Activated naive CD4-positive, alpha-beta T cell (primary cell): ENCODE measurements at regions not wholly inside any gene's neighbourhood (a gene's known extent, or its start where the extent isn't known, plus 50 kb on each side); places are given as distances from the start of the nearest gene placed in this dataset.

ENCODE experiments used
- DNase-seq, 4 experiments: peaks; one replicate each; lab custom pipeline; 2025; lab: John Stamatoyannopoulos, UW

DNA sequence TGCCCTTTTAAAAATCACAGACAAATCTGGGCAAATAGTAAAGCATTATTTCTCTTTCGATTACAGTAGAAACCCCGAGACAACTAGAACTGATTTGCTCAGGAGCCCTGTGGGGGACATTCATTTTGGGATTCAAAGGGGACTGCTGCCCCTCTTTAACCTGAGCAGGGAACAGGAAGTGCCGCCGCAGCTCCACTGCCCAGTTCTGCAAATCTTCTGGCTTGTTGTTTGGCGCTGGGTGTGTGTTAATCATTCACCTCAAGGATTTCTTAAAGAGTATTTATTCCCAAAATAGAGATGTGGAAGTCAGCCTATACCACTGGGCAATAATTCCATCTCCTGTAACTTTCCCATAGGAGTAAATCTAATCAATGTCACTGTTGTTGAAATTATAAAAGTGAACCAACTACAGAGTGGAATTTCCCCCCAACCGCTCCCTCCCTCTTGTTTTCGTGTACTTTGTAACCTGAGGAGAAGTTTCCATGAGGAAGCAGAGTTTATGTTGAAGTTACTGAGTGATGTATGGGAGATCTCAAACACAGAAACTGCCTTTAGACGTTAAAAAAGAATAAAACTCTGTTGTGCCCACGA is 515.8 kb downstream of the KLF12 start:
- no peak for DNase-seq

DNA sequence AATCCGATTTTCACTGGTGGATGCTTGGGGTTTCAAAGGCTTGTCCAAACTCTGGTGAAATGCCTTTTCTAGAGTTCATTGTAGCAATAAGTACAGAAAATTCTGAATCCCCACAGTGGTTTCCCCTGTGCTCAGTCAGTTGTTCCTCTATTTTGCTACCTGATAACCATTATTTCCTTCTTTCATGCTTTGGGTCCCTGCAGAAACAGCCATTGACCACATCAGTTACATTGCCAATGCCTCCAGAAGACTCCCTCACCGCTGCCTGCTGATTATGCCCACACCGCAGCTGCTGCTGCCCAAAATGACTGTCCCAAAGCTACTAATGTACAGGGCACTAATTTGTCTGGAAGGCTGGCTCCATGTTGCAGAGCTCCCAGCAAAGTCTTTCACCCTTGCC is 517.3 kb downstream of the KLF12 start:
- DNase-seq, result no peak

DNA sequence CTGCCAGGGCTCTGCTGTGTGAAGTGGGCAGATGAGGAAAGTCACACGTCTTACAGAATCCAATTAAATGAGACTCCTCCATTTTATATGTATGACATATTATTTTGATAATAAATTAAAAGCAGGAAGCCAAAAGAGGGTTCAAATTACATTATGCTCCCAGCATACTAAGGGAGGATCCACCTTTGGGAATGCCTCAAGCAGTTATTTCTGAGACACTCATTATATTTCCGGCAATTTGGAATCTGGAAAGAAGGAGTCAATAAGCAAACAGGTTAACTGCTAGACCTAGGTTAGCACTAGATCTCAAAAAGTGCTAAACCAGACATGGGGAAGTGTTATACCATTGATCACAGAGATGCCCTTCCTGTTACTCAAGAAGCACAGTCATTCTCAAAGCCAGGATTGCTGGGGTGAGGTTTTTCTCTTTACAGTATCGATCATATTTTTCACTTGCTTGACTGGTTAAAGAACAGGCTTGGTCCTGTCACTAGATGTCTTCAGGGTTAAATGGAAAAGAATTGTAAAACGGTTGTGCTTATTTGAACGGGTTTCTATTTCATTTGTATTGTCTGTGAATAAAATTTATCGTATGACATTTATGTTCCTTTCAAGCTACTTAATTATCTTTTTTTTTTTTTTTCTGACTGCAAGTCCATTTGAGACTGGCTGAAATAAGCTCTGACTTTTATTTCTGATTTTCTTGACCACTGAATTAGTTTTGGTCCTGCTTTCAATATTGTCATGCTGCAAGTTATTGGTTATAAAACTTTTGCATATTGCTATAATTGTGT is 523.2 kb downstream of the KLF12 start:
- DNase-seq, result no peak

DNA sequence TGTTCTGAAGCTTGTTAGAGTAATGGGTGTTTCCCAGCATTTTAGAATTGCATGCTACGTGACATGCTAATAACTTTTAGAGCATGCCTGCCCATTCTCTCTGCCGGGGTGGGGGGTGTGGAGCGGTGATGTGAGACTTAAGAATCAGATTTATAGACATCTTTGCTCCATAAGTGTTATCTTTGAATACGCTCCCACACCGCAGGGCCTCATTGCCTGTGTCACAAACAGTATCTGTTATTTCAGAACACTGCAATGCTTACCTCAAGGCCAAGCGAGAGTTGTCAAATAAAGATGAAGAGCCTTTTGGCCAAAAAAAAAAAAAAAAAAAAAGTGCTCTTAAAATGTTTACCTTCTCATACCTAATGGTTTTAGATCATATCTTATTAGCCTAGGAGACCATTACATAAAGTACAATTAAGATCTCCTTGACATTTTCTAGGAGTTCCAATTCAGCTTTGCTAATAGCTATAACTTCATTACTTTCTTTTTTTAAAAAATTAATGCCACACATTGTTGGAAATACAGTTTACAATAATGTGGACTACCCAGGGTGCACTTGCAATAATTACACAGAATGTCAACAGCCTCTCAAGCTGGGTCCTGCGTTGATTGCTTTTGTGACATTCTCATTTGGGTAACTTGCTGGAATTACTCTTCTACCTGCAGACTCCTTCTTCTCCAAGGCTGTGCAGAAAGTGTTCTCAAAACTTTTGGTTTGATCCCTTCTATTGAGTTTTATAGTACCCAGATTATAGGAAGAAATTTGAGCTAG is 525.3 kb downstream of the KLF12 start:
- DNase-seq, result no peak

DNA sequence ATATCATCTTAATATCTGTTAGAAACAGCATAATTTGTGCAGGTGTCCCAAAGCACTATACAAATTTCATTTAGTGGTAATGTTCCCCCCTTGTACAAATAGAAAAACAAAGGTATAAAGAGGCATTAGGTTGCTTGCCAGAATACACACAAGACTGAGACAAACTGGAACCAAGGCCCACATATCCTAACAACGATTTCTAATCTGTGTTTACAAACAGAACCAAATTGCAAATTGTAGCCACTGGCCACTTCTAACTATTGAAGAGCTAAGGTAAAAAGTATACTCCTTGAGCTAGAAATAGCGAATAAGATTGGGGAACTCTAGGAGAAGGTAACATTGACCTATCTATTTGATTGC is 526.1 kb downstream of the KLF12 start:
- no peak for DNase-seq

DNA sequence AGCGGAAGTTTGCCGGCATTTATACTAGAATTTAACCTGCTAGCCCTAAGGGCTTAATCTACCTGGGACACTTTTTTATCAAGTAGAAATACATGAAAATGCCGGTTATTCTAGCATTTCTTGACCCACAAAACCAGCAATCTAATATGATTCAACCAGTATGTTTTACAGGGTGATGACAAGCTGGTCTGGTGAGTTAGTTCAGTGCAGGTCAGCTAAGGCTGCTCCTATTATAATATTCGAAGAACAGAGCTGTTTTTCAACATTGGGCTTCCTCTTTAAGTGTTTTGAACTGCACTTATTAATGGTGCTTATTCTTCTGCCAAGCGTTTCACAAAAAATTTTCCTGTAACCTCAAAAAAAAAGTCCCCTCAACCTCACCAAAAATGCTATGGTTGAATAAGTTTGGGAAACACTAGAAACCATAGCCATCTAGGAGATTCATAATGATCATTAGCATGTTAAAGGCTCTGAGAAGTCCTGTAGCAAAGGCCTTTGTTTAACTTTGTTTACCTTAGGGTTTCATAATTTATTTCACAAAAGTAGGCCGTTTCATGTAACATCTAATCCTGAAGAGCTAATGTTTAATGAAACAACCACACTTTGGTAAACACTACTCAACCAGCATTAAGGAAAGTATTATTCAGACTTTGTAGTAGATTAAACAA is 526.6 kb downstream of the KLF12 start:
- DNase-seq, result no peak

DNA sequence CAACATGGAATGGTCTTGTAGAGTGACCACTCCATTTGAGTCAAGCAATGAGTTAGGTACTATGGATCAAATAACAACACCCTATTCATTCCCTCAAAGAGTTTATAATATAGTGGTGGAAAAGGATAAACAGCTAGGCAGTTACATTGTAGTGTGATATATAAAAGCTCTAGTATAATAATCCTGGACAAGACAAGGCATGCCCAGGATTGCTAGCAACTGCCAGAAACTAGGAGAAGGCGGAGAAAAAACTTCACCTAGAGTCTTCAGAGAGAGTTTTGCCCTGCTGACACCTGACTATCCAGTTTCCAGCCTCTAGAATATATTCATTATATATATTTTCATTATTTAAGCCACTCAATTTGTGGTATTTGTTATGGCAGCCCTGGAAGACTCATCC is 530.6 kb downstream of the KLF12 start:
- DNase-seq, result no peak

DNA sequence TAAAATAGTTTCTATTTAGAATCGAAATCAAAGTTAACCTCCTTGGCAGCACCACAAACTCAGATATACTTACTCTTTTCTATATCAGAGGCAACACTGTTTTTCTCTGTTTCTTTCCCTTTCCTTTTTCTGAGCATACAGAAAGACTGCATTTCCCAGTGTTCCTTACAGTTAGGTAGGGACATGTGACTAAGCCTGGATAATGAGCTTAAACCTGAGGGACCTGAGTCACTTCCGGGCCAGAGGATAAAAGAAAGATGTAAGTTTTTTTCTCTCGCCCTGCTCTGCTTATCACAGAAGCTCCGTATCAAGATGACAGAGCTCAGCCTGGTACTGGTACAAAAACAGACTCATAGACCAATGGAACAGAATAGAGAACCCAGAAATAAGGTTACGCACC is 531.9 kb downstream of the KLF12 start:
- no peak for DNase-seq

DNA sequence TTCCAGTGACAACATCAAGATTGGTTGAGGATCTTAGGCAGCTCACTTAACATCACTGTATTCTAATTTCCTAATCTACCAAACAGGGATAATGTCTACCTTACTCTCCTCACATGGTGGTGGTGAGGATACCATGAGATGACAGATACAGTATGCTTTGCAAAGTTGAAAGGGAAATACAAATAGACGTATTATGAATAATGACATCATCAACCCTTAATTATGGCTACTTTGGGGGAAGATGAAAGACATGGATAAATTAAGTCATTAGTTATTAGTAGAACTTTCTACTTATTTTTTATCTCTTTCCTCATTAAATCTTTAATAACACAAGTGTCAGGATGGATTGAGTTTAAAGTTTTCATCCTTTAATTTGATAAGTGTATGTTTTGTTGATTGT is 532.5 kb downstream of the KLF12 start:
- no peak for DNase-seq

DNA sequence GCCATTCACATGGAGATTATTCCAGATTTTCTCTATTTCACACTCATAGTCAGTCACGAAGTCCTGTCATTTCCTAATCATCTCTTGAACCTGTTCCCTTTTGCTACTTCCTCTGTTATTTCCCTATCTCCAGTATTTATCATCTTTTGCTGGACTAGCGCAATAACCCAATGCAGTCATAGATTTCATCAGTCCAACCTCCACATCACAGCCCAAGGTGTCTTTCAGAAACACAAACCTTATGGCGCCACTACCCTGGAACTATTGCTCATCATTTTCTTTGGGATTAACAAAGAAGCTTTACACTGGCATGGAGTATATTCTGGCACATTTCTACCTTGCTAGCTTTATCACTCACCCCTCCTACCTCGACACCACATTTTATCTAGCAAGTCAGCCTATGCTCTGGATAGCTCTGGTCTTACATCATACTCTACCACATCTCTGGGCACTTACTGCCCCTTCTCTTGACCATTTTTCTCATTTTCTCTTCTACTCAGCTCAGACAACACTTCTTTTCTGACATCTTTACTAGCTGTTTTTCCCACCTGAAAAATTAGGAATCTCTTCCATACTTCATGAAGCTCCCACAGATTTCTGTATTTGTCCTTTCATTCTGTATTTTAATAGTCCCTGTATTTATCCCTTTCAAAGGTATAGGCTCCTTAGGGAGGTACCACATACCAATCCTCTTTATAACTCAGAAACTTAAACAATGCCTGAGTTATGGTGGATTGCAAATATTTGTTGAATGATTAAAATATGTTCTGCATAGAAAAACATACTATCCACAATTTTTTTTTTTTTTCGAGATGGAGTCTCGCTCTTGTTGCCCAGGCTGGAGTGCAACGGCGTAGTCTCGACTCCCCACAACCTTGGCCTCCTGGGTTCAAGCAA is 534.7 kb downstream of the KLF12 start:
- no peak for DNase-seq

DNA sequence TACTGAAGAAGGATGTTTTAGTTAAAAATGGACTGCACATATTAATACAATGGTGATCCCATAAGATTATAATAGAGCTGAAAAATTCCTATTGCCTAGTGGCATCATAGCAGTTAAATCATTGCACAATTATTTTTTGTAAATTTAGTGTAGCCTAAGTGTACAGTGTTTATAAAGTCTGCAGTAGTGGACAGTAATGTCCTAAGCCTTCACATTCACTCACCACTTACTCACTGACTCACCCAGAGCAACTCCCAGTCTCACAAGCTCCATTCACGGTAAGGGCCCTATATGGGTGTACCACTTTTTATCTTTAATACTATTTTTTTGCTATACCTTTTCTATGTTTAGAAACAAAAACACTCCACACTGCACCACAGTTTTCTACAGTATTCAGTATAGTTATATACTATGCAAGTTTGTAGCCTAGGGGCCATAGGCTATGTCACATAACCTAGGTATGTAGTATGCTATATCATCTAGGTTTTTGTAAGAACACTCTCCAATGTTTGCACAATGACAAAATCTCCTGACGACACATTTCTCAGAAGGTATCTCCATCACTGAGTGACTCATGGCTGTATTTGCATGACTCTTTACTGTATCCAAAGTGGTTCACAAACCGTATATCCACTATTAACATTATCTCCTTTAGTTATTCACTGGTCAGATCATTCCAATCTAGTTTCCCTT is 536.0 kb downstream of the KLF12 start:
- no peak for DNase-seq

DNA sequence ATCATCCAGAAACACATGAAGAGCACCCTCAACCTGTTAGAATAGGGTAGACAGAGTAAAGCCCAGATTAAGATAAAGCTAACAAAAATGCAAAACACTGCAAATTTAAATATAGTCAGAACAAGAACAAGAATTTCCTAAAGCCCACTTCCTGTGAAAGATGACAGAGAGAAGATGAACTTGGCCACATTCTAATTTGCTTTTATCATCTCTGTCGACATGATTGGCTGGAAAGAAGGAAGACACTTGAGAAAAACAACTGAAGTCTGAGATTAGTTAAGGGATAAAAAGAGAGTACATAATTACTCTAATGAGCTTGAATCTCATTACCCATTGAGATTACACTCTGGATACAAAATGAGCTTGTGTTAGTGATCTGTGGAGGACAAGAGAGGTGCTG is 537.6 kb downstream of the KLF5 start:
- DNase-seq, result no peak

DNA sequence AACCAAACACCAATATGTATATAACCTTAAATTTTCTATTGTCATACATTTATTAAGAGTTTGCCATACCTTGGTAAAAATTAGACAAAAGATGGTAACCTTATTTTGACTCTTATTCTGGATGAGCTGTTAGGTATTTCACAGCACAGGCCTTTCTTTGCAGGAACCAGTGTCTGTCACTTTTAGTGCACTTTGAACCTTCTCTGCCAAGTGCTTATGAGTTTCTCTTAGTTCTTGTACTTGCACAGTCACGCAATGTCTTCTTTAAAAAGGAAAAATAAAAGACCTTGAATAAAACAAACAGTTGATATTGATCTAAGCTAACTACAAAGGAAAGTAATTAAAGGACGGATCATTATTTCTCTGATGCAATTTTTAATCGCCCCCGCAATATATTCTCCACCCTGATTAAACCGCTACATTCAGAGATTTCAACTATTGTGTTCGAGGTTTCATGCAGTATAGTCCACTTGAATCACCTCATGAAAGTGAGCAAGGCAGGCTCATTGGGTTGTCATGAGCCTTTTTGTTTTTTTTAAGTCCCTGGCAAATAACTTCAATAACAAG is 534.5 kb downstream of the KLF5 start:
- no peak for DNase-seq

DNA sequence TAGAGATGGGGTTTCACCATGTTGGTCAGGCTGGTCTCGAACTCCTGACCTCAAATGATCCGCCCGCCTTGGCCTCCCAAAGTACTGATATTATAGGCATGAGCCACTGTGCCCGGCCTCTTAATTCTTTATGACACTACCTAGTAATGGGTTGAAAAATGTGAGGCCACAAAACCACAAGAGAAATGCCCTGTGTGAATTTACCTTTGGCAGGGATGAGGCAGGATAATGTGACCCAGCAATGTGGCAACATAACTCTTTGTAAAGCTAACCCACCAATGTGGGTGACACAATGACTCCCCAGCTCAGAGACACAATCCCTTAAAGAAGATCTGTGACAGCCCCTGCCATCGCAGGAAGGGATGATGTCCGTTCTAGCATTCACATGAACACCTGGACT is 533.1 kb downstream of the KLF5 start:
- DNase-seq, result no peak

DNA sequence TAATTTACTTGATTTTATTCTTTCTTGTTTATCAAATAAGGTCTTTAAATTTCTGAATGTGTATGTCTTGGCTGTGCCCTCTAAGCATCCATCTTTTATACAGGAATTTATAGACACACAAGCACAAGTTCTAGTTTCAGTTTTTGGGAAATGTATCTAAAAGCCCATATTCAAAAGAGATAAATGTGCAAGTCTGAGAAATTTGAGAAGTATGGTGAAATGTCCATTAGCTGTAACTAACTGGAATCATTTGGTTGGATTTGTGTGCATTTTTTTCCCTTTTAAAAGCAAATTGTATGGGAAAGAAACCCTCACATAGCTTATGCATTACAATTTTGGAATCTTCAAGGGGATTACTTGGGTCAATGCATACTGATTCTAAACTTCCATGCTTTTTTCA is 532.0 kb downstream of the KLF5 start:
- DNase-seq, result no peak

DNA sequence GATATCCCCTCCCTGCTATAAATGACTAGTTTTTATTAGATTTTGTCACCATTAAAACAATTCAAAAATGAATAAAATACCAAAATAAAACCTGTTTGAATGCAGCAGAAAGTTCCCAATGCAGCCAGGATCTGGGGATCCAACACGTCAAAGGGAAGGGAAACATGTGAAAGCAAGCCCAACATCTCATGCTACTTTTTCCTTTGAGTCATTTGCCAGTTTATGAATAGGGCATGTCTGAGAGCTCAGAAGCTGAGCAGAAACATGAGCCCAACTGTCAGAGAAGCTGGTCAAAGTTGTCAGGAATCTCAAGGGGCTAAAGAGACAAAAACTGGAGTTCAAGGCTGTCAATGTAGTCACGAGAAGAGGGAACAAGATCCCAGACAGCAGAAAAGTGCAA is 526.4 kb downstream of the KLF5 start:
- DNase-seq, result no peak

DNA sequence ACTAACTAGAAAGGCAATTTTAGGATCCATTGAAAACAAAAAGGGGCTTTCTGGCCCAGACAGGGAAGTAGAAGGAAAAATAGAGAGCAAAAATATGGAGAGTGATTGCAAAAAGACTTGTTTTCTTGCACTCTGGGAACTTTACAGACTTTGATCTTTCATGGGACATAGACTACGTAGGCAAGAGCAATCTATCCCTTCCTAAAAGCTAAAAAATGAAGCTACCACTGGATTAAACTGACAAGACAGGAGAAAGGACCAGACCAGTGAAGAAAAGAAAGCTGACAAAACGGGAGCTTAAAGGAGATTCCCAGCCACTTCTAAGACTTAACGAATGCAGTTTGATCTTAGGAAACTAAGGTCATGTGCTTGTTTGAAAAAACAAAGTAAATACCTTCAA is 524.5 kb downstream of the KLF5 start:
- DNase-seq, result no peak

DNA sequence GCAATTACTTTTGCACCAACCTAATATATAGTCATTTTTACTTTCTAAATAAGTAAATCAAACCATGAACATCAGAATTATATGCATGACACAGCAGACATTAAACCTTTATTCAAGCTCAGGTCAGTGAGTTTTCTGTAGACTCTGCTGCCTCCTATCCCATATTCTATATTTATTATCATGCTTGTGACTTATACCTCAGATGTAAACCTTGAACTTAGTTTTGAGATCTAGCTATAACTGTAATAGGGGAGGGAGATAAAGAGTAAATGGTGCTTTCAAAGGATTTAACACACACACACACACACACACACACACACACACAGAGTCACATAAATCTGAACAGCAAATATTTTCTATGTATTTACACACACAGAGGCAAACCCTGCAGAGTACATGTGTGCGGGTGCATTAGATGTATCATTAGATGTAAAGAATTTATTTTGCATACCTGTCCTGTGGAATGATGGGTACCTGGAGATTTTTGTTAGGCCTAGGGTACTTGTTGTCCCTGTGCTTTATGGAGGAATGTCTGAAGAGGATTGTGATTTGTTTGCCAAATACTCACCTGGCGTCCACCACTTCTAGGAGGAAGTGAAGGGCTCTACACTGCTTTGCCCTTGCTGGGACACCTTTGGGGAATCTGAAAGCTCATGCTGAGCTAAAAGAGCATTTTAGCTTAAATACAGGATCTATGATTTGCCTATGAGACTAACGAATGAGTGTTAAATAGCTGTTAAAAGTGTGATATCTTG is 521.9 kb downstream of the KLF5 start:
- no peak for DNase-seq

DNA sequence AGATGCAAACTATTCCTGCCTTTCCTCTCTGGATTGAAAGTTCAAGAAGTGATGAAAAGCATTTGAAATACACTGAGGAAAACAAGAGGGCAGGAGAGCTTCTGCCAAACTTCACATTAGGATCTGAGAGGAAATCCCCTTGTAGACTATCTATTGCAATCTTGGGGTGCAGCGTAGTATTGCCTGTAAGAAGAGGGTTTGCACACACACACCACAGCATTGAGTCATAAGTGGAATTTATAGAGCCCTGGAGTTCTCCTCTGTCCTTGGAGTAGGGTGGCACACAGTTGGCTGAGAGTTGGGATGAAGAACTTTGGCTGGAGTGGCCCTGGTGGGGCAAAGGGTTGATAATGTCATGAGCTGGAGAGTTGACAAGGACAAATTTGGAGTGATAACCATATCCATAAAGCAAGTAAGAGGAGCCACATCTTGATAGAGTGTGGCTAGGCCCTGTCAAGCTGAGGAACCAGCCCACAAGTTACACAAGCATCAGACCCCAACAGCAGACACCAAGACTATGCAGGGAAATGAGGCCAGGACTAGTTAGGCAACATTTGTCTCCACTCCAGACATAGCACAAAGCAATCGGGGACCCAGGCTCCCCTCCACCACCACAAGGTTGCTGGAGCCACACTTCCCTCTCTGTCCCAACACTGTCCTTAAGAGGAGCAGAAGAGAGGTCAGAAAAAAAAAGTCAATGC is 520.9 kb downstream of the KLF5 start:
- no peak for DNase-seq
